Small intestine (tissue), 7 donors: ENCODE measurements at regions not wholly inside any gene's neighbourhood (a gene's known extent, or its start where the extent isn't known, plus 50 kb on each side); places are given as distances from the start of the nearest gene placed in this dataset.

Source experiments
- DNase-seq, 2 donors: peaks; one replicate each; pipeline versions ENCODE4 v3.0.0 to v3.0.0-alpha.2; 2013
- FAIRE-seq: peaks from 2 replicates; lab custom pipeline; 2012; peaks lifted over from hg19 to GRCh38; lab: Jason Lieb, UNC
- H3K27ac ChIP-seq, 3 donors: one replicate each; pipeline ENCODE4 v1.5.1; 2013; ENCODE audit warnings: low read length in 2 of 3, mild to moderate bottlenecking in 2 of 3, control low read depth in 1 of 3, inconsistent platforms in 1 of 3, low read depth in 1 of 3, moderate library complexity in 1 of 3
- H3K27me3 ChIP-seq, 3 donors: one replicate each; pipeline ENCODE4 v1.6.1; 2013; ENCODE audit warnings: low read length in 3 of 3, inconsistent platforms in 1 of 3; ENCODE audit not compliant: control insufficient read depth in 3 of 3, insufficient read depth in 3 of 3
- H3K36me3 ChIP-seq, 3 donors: one replicate each; pipeline ENCODE4 v1.6.1; 2013; ENCODE audit warnings: low read length in 3 of 3, inconsistent platforms in 1 of 3, low read depth in 1 of 3, mild to moderate bottlenecking in 1 of 3, moderate library complexity in 1 of 3; ENCODE audit not compliant: control insufficient read depth in 3 of 3, insufficient read depth in 2 of 3
- H3K4me1 ChIP-seq, 3 donors: one replicate each; pipeline ENCODE4 v1.6.1; 2013; ENCODE audit warnings: low read length in 2 of 3, inconsistent platforms in 1 of 3, low read depth in 1 of 3, mild to moderate bottlenecking in 1 of 3, moderate library complexity in 1 of 3; ENCODE audit not compliant: control insufficient read depth in 3 of 3, insufficient read depth in 2 of 3
- H3K4me3 ChIP-seq, 3 donors: one replicate each; pipeline ENCODE4 v1.5.1; 2013; ENCODE audit warnings: low read length in 3 of 3, control low read depth in 1 of 3, inconsistent platforms in 1 of 3, low read depth in 1 of 3, mild to moderate bottlenecking in 1 of 3, moderate library complexity in 1 of 3
- H3K9me3 ChIP-seq, 2 donors: one replicate each; pipeline ENCODE4 v1.6.1; 2013; ENCODE audit warnings: low read depth in 1 of 2, low read length in 1 of 2; ENCODE audit not compliant: control insufficient read depth in 2 of 2, insufficient read depth in 1 of 2
- WGBS, 3 donors: extraction: QIAGEN DNeasy Blood & Tissue Kit; methylation state at CpG; one replicate each; pipeline ENCODE4 v1.1.7; 2013; 5-methylcytosine and 5-hydroxymethylcytosine counted together
- donor health status: healthy with polysubstance abuse.
- donor health status: control.
- donor health status: control.
- donor health status: Bipolar disorder and iron deficiency.
- donor health status: healthy.

DNA sequence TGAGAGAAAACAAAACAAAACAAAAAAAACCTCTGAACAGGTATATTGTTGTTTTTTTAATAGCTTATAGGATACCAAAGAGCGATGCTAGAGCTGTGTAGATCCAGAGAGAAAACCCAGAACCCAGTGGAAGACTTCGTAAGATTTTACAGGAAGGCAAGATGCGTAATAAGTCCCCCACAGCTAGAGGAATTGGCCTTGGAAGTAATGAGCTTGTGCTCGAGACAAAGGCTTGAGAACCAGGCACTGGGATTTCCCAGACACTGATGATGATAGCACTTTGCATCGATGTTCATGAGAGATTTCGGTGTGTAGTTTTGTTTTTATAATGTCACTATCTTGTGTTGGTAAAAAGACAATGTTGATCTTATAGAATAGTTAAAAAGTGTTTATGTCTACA lies 821.5 kb upstream of the IGFBP3 start:
- no peaks in the 10 kb centered on the region for H3K4me1 ChIP-seq
- DNase-seq (no peak), FAIRE-seq (no peak)
- WGBS, 3 donors: 86 to 94% (median 87%) methylated on average over 6 of the region's 6 CpGs
- H3K27me3 ChIP-seq: no peaks in the 10 kb centered on the region
- no peak overlapping the region for H3K4me3 ChIP-seq
- no peaks in the 10 kb centered on the region for H3K9me3 ChIP-seq
- no peak overlapping the region for H3K27ac ChIP-seq
- no peaks in the 10 kb centered on the region for H3K36me3 ChIP-seq

DNA sequence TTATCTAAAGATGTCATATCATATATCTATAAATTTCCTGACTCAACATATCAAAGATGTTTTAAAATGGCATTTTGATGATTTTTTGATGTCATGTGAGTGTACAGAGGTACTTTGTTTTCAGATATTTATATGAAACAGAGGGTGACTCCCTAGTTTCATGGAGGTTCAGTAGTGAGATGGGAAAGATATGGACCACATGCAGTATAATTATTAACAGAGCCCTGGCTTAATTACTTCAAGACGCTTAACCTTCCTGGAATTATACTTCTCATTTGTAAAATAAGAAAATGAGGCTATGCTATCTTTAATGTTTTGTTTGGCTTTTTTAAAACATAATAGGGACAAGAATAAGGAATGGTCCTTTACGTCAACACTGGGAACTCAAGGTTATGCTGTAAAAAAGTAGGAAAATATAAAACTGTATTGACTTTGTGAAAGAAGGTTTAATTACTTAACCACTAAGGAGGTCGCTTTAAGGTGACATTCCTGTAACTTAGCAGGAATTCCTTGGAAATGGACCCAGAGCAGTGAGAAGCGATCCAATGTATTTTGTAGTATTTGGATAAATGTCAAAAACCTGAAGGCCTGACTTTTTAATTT lies 821.0 kb upstream of the IGFBP3 start:
- Histone ChIP-seq H3K9me3 (no peaks in the 10 kb centered on the region), H3K4me1 (no peaks in the 10 kb centered on the region), H3K27me3 (no peaks in the 10 kb centered on the region), H3K27ac (no peak overlapping the region), H3K4me3 (no peak overlapping the region), H3K36me3 (no peaks in the 10 kb centered on the region)
- DNase-seq (peak in 1 of 2 donors; percentile 7), FAIRE-seq (no peak)
- WGBS, 3 donors: 69 to 74% (median 73%) methylated on average over 4 of the region's 4 CpGs

DNA sequence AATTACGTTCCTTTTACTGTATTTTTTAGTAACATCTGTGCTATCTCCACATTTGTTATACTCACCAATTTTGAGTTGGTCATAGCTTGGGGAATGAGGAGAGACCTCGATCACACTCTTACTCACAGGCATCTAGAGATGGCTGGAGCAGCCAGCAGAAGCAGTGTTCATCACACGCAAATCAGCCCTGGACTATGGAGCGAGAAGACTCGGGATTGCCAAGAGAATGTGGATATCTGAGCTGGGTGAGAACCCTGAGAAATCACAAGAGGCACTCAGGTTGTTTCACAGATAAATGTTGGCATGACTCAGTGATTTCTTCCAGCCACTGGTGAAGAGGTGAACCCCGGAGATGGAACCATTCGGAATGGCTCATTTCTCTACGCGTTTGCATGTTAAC lies 820.1 kb upstream of the IGFBP3 start:
- H3K27me3 ChIP-seq: no peaks in the 10 kb centered on the region
- WGBS, 3 donors: 88 to 95% (median 92%) methylated on average over 9 of the region's 9 CpGs
- no peaks in the 10 kb centered on the region for H3K4me1 ChIP-seq
- no peaks in the 10 kb centered on the region for H3K36me3 ChIP-seq
- DNase-seq (no peak), FAIRE-seq (no peak)
- no peak overlapping the region for H3K4me3 ChIP-seq
- H3K27ac ChIP-seq: no peak overlapping the region
- H3K9me3 ChIP-seq: no peaks in the 10 kb centered on the region

DNA sequence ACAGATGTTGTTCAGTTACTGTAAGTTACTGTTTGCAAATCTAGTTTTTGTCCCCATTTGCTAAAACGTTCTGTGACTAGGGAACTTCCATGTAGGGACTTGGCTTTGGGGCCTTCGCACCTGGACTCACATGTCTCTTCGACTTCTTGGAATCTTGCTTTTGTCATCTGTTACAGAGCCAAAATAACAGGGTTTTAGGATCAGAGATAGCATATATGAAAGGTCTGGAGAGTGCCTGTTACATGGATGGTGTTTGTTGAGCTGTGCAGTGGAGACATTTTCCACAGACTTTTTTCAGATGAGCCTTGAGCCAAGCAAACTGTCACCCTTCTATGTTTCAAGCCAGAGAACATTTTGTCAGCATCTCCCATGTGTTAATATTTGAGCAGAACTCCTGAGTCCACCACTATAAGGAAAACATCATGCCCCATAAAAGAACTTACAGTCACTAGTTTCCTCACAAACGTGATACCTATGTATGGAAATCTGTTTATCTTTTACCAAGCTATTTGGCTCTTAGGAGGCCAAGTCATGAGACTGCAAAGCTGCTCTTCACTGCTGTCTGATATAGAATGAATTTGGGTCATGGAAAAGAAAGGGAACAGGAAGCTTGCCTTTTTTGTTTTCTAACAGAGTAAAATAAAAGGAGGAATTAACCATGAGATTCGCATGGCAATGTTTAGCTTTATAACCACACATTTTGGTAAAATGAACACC lies 818.6 kb upstream of the IGFBP3 start:
- no peaks in the 10 kb centered on the region for H3K4me1 ChIP-seq
- WGBS, 3 donors: 75 to 80% (median 75%) methylated on average over 5 of the region's 5 CpGs
- H3K9me3 ChIP-seq: no peaks in the 10 kb centered on the region
- no peak for DNase-seq
- no peak for FAIRE-seq
- H3K27ac ChIP-seq: no peak overlapping the region
- H3K36me3 ChIP-seq: no peaks in the 10 kb centered on the region
- no peak overlapping the region for H3K4me3 ChIP-seq
- no peaks in the 10 kb centered on the region for H3K27me3 ChIP-seq

- WGBS, 3 donors: 89 to 90% (median 89%) methylated on average over 5 of the region's 5 CpGs
- H3K9me3 ChIP-seq: peaks cover 0 to 3% of the 10 kb centered on the region in 2 donors
- H3K4me3 ChIP-seq: no peak overlapping the region
- DNase-seq: no peak
- H3K36me3 ChIP-seq: no peaks in the 10 kb centered on the region
- H3K4me1 ChIP-seq: no peaks in the 10 kb centered on the region
- FAIRE-seq: no peak
- H3K27me3 ChIP-seq: no peaks in the 10 kb centered on the region
- no peak overlapping the region for H3K27ac ChIP-seq
Measured at GRCh38 chr7:46738796-46739195, 817.7 kb upstream of the IGFBP3 start.

- Histone ChIP-seq H3K9me3 (peaks cover 0 to 3% of the 10 kb centered on the region in 2 donors), H3K27ac (no peak overlapping the region), H3K4me1 (no peaks in the 10 kb centered on the region), H3K27me3 (no peaks in the 10 kb centered on the region), H3K36me3 (no peaks in the 10 kb centered on the region), H3K4me3 (no peak overlapping the region)
- no peak for FAIRE-seq
- DNase-seq: no peak
- 94 to 97% (median 94%) methylated on average over 5 of the region's 5 CpGs for WGBS, 3 donors
Measured at GRCh38 chr7:46738165-46738564, 817.1 kb upstream of the IGFBP3 start.

GRCh38 chr7:46725838-46726237 lies 804.8 kb upstream of the IGFBP3 start:
- no peaks in the 10 kb centered on the region for H3K4me1 ChIP-seq
- H3K27me3 ChIP-seq: no peaks in the 10 kb centered on the region
- no peak overlapping the region for H3K27ac ChIP-seq
- DNase-seq (no peak), FAIRE-seq (no peak)
- no peak overlapping the region for H3K4me3 ChIP-seq
- peaks cover 0 to 10% of the 10 kb centered on the region in 2 donors for H3K9me3 ChIP-seq
- no peaks in the 10 kb centered on the region for H3K36me3 ChIP-seq

DNA sequence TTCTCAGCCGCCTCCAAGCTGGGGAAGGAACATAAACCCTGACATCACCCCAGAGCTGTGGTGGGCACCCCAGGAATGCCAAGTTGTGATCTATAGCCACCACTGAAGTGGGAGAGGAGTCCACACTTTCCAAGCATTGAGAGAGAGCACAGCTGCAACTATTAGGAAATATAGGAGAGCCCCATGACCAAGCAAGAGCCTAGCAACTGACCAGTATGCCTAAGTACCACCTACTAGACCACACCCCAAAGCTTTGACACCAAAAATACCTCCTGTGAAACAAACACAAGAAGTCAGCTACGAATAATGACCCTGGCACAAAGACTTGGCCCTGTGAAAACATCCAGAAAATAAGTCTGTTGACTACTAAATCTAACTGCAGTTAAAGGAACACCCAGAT lies 804.1 kb upstream of the IGFBP3 start:
- WGBS, 3 donors: 80 to 83% (median 80%) methylated on average over 2 of the region's 2 CpGs
- FAIRE-seq: no peak
- no peaks in the 10 kb centered on the region for H3K4me1 ChIP-seq
- no peak for DNase-seq
- H3K27me3 ChIP-seq: no peaks in the 10 kb centered on the region
- H3K4me3 ChIP-seq: no peak overlapping the region
- peaks cover 0 to 10% of the 10 kb centered on the region in 2 donors for H3K9me3 ChIP-seq
- H3K27ac ChIP-seq: no peak overlapping the region
- no peaks in the 10 kb centered on the region for H3K36me3 ChIP-seq
